K562 (cell line): ENCODE measurements at regions not wholly inside any gene's neighbourhood (a gene's known extent, or its start where the extent isn't known, plus 50 kb on each side); places are given as distances from the start of the nearest gene placed in this dataset.

Source experiments
- ATAC-seq: fragments of 200-7000 bp; cut with Tn5 transposase; 3 replicates; pipeline ENCODE4 v1.9.1; 2020; ENCODE audit warnings: moderate library complexity
- BruUV-seq: library from RNA; stranded (reverse); fragments of 400-500 nt; replicated peaks from 2 replicates; lab custom pipeline; 2021; lab: Mats Ljungman, UMichigan
- CTCF ChIA-PET: fragments of 300-600 bp; formaldehyde crosslinking; extraction: SDS; loops from one replicate; lab custom pipeline; 2021; ENCODE audit warnings: low intra/inter-chr PET ratio; lab: Yijun Ruan, JAX
- POLR2A ChIA-PET: fragments of 300-600, 350-650 bp; sonication (Branson Sonifier 250); formaldehyde crosslinking; extraction: SDS; loops from one replicate; lab custom pipeline; 2021; ENCODE audit warnings: antibody characterized with exemption, inconsistent platforms; lab: Yijun Ruan, JAX
- DNase-seq, 4 experiments: peaks; one replicate each; pipeline versions ENCODE4 v3.0.0 to v3.0.0-alpha.2; 2011 to 2018; ENCODE audit warnings: low spot score in 3 of 4, mixed read lengths in 3 of 4; ENCODE audit errors: extremely low read depth in 1 of 4
- FAIRE-seq: peaks from 2 replicates; lab custom pipeline; 2011; peaks lifted over from hg19 to GRCh38; lab: Jason Lieb, UNC
- H2AFZ ChIP-seq: 2 replicates; pipeline ENCODE4 v1.6.0; 2011; ENCODE audit warnings: low read depth, low read length, control low read depth, inconsistent platforms
- H3K27ac ChIP-seq: fragments of 200-600 bp; 3 replicates; pipeline ENCODE4 v1.8.0; 2011; ENCODE audit warnings: low read depth, mild to moderate bottlenecking, control low read depth, inconsistent platforms, low read length, moderate library complexity, mixed read lengths; ENCODE audit errors: extremely low read depth
- H3K27me3 ChIP-seq, 2 experiments: fragments of 300-600 bp in 1 of 2; 2 replicates in 1 of 2; 3 replicates in 1 of 2; pipeline versions ENCODE4 v1.6.0 to v1.8.0; 2011; ENCODE audit warnings: inconsistent platforms in 2 of 2, low read length in 2 of 2, mild to moderate bottlenecking in 1 of 2, mixed read lengths in 1 of 2, moderate library complexity in 1 of 2; ENCODE audit not compliant: control insufficient read depth in 2 of 2, insufficient read depth in 2 of 2
- H3K36me3 ChIP-seq: fragments of 300-600 bp; 3 replicates; pipeline ENCODE4 v1.8.0; 2011; ENCODE audit warnings: mild to moderate bottlenecking, low read length, inconsistent platforms; ENCODE audit not compliant: control insufficient read depth, insufficient read depth
- H3K4me1 ChIP-seq, 2 experiments: fragments of 200-600 bp in 1 of 2; replicated peaks in 1 of 2; 2 replicates in 1 of 2; 3 replicates in 1 of 2; pipeline versions ENCODE4 v1.5.1 to v1.8.0; 2011; ENCODE audit warnings: inconsistent platforms in 2 of 2, low read length in 2 of 2, mild to moderate bottlenecking in 1 of 2, mixed read lengths in 1 of 2, moderate library complexity in 1 of 2; ENCODE audit not compliant: control insufficient read depth in 2 of 2, insufficient read depth in 2 of 2
- H3K4me2 ChIP-seq: 2 replicates; pipeline ENCODE4 v1.6.1; 2011; ENCODE audit warnings: low read length, control low read depth, inconsistent platforms, mixed read lengths; ENCODE audit not compliant: insufficient read depth
- H3K4me3 ChIP-seq: fragments of 200-600 bp; sonication (generic), shearing (Covaris generic); 2 replicates; pipeline ENCODE4 v1.5.1; 2016; ENCODE audit warnings: control low read depth, inconsistent platforms
- H3K79me2 ChIP-seq: fragments of 200-600 bp; 3 replicates; pipeline ENCODE4 v1.8.0; 2011; ENCODE audit warnings: low read length, inconsistent platforms; ENCODE audit not compliant: control insufficient read depth, insufficient read depth
- H3K9ac ChIP-seq, 2 experiments: 2 replicates each; pipeline versions ENCODE4 v1.6.0 to v1.6.1; 2011; ENCODE audit warnings: low read depth in 2 of 2, low read length in 2 of 2, control low read depth in 1 of 2, inconsistent platforms in 1 of 2, mild to moderate bottlenecking in 1 of 2, mixed read lengths in 1 of 2; ENCODE audit not compliant: insufficient read depth in 1 of 2
- H3K9me1 ChIP-seq: one replicate; pipeline ENCODE4 v1.6.0; 2011; ENCODE audit warnings: inconsistent platforms, mild to moderate bottlenecking, low read length, moderate library complexity; ENCODE audit not compliant: control insufficient read depth, insufficient read depth
- H3K9me3 ChIP-seq: replicated peaks from 2 replicates; pipeline ENCODE4 v1.5.1; 2011; ENCODE audit warnings: low read depth, low read length, inconsistent platforms; ENCODE audit not compliant: control insufficient read depth, insufficient read depth
- H4K20me1 ChIP-seq: replicated peaks from 2 replicates; pipeline ENCODE4 v1.6.1; 2011; ENCODE audit warnings: low read length, inconsistent platforms, mixed read lengths; ENCODE audit not compliant: control insufficient read depth, insufficient read depth
- ELF1 ChIP-seq: fragments of 200-800 bp; sonication (Bioruptor generic); IDR thresholded peaks from 2 replicates; pipeline ENCODE4 v1.6.1; 2016; ENCODE audit warnings: missing genetic modification characterization, missing compliant biosample characterization
- FOXK1 ChIP-seq: sonication (generic); formaldehyde crosslinking; IDR thresholded peaks from 2 replicates; pipeline ENCODE4 v1.8.0; 2022; ENCODE audit warnings: missing genetic modification reagents, mild to moderate bottlenecking, borderline replicate concordance
- KAT2B ChIP-seq: IDR thresholded peaks from one replicate; pipeline ENCODE4 v1.6.1; 2012; ENCODE audit warnings: low read depth, mild to moderate bottlenecking, control low read depth, inconsistent platforms, low read length, moderate library complexity
- NEUROD1 ChIP-seq: fragments of 150-350 bp; IDR thresholded peaks from 2 replicates; pipeline ENCODE4 v1.6.1; 2014; ENCODE audit warnings: borderline replicate concordance, low read length, low read depth; ENCODE audit not compliant: partially characterized antibody
- NR2C2 ChIP-seq, 2 experiments: fragments of 200-800 bp in 1 of 2; sonication (Bioruptor generic) in 1 of 2; sonication (generic) in 1 of 2; formaldehyde crosslinking in 1 of 2; IDR thresholded peaks; 2 replicates each; pipeline versions ENCODE4 v1.6.1 to v1.8.0; 2016 to 2022; ENCODE audit warnings: mild to moderate bottlenecking in 1 of 2, missing compliant biosample characterization in 1 of 2, missing genetic modification characterization in 1 of 2, missing genetic modification reagents in 1 of 2
- RAD21 ChIP-seq, 2 experiments: fragments of 250-450 bp in 1 of 2; fragments of 450-650 bp in 1 of 2; sonication (Bioruptor Pico) in 1 of 2; formaldehyde crosslinking in 1 of 2; IDR thresholded peaks in 1 of 2; conservative IDR thresholded peaks in 1 of 2; 2 replicates each; pipeline versions ENCODE4 v1.4.0 to v1.8.0; 2020 to 2022; ENCODE audit warnings: mild to moderate bottlenecking in 2 of 2, moderate library complexity in 1 of 2
- RCOR1 ChIP-seq, 2 experiments: IDR thresholded peaks; 2 replicates each; pipeline ENCODE4 v1.6.1; 2012; ENCODE audit warnings: low read depth in 2 of 2, low read length in 2 of 2, borderline replicate concordance in 1 of 2, improper control_type of control experiment in 1 of 2
- TSC22D4 ChIP-seq: fragments of 450-650 bp; IDR thresholded peaks from 2 replicates; pipeline ENCODE4 v1.6.1; 2016; ENCODE audit warnings: missing genetic modification characterization, missing biosample characterization, control low read depth
- VEZF1 ChIP-seq: fragments of 200-800 bp; sonication (Bioruptor generic); IDR thresholded peaks from 2 replicates; pipeline ENCODE4 v1.6.1; 2017; ENCODE audit warnings: missing genetic modification characterization, missing compliant biosample characterization
- YBX1 ChIP-seq: fragments of 450-650 bp; IDR thresholded peaks from 2 replicates; pipeline ENCODE4 v1.7.1; 2016; ENCODE audit warnings: mild to moderate bottlenecking
- ZNF41 ChIP-seq: fragments of 250-450 bp; sonication (Bioruptor Pico); conservative IDR thresholded peaks from 2 replicates; pipeline ENCODE4 v1.4.0; 2020; ENCODE audit warnings: mild to moderate bottlenecking
- WGBS: fragments of 100-300 bp; shearing (Covaris generic); methylation state at CpG from one replicate; pipeline ENCODE4 v1.1.6; 2016; ENCODE audit warnings: low coverage, mixed read lengths; ENCODE audit not compliant: insufficient coverage; ENCODE audit errors: missing lambda C conversion rate; 5-methylcytosine and 5-hydroxymethylcytosine counted together
- in situ Hi-C: fragments of 300-500 bp; cut with MboI; formaldehyde crosslinking; loops from 4 replicates; pipeline ENCODE4 v1.15.0; 2018; ENCODE audit warnings: inconsistent platforms, mixed read lengths
- intact Hi-C: fragments of 100-400 bp; cut with micrococcal nuclease; formaldehyde crosslinking; loops from 2 replicates; pipeline ENCODE4 v1.14.2; 2022

GRCh38 chr7:17130281-17131059, 168.0 kb upstream of the AHR start:
- in situ Hi-C loops = no loop called here
- no peak for FAIRE-seq
- H3K36me3 ChIP-seq = no peaks in the 10 kb centered on the region
- no peak for DNase-seq
- TF ChIP-seq NEUROD1 (no peak), FOXK1 (CRISPR knock-in tag) (no peak), ZNF41 (CRISPR knock-in tag) (no peak), VEZF1 (CRISPR knock-in tag) (no peak), TSC22D4 (tag) (no peak), YBX1 (no peak), ELF1 (tag) (no peak), KAT2B (no peak), RAD21 (CRISPR knock-in tag; conservative IDR thresholded peaks at IDR 0.05 in 1 of 2, IDR thresholded peaks at IDR 0.05 in 1 of 2) (0 out of 4 replicates have a peak, but pooled peaks of 1 of the 2 experiments have one; percentile 4), RCOR1 (IDR thresholded peaks at IDR 0.05; ENCODE audit: borderline replicate concordance in 1 of 2, low read depth in 2 of 2, low read length in 2 of 2) (no peak), NR2C2 (CRISPR knock-in tag; IDR thresholded peaks at IDR 0.05) (no peak), NR2C2 (tag; IDR thresholded peaks at IDR 0.05) (0 out of 2 replicates have a peak, but pooled peaks have one; percentile 25)
- no peak overlapping the region for H3K9ac ChIP-seq
- no peak overlapping the region for H2AFZ ChIP-seq
- ATAC-seq = no peak
- H3K79me2 ChIP-seq = no peaks in the 10 kb centered on the region
- H3K9me3 ChIP-seq = no peaks in the 10 kb centered on the region; the same call in none of the 2 replicates
- H3K27me3 ChIP-seq = no peaks in the 10 kb centered on the region
- H3K4me1 ChIP-seq = no peaks in the 10 kb centered on the region
- H3K9me1 ChIP-seq = no peaks in the 10 kb centered on the region
- H3K4me3 ChIP-seq = no peak overlapping the region
- 14% methylated on average over 5 of the region's 5 CpGs for WGBS
- no peaks in the 10 kb centered on the region for H4K20me1 ChIP-seq
- CTCF ChIA-PET = no interaction called here
- BruUV-seq = no TSS peak
- no peak overlapping the region for H3K27ac ChIP-seq
- intact Hi-C loops = loop anchor here (10.0 kb wide), 1 partner anchor 126 kb away; no protein-coding TSS in a partner anchor
- POLR2A ChIA-PET = interaction anchor here (1.3 kb wide), 1 partner anchor 11 kb away, joined by 4 read pairs; no protein-coding TSS in a partner anchor
- no peak overlapping the region for H3K4me2 ChIP-seq
